Caki2 (cell line): ENCODE measurements at regions not wholly inside any gene's neighbourhood (a gene's known extent, or its start where the extent isn't known, plus 50 kb on each side); places are given as distances from the start of the nearest gene placed in this dataset.

Experiments
- DNase-seq: peaks from one replicate; pipeline ENCODE4 v3.0.0-alpha.2; 2015; ENCODE audit warnings: low read depth
- in situ Hi-C: cut with HindIII; loops from 2 replicates; pipeline ENCODE4 v1.10.0; 2016; ENCODE audit warnings: low sequenced_read_pairs, low pct_unique_long_range_greater_than_20kb, mixed read lengths

DNA sequence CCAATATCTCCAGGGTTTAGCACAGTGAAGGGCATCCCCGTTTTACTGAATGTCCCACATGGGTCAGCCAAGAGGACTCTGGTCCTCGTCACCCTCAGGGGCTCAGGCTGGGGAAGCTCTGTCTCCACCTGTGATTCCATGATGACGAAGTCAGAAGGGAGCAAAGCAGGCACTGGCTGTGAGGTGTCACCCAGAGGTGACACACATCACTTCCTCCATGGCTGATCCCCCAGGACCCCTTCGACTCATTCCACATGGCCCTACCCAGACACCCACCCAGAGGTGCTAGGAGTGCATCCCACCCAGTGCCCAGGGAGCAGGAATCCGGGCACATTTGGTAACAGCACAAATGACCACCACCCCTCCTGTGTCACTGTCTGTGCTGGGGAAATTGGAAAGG, 145.2 kb upstream of the VSTM2B start:
- in situ Hi-C loops = no loop called here
- no peak for DNase-seq

GRCh38 chr19:29381353-29382203, 144.2 kb upstream of the VSTM2B start:
- in situ Hi-C loops = no loop called here
- no peak for DNase-seq

DNA sequence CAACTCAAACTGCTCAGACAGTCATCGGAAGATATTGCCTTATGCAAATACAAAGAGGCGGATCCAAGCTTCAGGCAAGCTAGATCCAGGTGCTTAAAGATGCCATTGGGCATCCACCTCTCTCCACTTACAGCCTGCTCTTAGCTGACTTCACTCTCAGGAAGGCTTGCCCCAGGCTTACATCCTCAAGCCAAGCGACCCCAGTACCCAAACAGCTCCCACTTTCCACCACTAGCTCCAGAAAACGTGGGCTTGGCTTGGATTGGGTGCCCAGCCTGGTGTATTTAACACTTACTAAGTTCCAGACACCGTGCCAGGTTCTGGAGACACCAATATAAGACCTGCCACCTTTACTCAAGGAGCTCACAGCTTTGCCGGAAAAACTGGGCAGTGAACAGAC, 142.1 kb upstream of the VSTM2B start:
- DNase-seq = no peak
- in situ Hi-C loops = no loop called here

DNA sequence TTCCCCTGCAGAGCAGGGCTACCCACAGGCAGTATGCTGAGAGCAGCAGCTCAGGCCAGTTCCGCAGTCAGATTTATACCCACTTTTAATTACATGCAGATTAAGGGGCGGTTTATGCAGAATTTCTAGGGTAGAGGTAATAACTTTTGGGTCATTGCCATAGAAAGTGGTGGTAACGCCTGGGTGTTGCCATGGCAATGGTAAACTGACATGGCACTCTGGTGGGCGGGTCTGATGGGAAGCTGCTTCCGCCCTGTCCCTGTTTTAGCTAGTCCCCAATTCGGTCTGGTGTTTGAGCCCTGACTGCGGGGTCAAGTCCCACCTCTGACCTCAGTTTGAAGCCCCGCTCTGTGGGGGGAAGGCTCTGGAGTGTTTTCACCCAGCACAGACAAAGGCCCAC, 141.1 kb upstream of the VSTM2B start:
- in situ Hi-C loops = no loop called here
- no peak for DNase-seq

GRCh38 chr19:29385191-29385795, 140.5 kb upstream of the VSTM2B start:
- no peak for DNase-seq
- in situ Hi-C loops = no loop called here

DNA sequence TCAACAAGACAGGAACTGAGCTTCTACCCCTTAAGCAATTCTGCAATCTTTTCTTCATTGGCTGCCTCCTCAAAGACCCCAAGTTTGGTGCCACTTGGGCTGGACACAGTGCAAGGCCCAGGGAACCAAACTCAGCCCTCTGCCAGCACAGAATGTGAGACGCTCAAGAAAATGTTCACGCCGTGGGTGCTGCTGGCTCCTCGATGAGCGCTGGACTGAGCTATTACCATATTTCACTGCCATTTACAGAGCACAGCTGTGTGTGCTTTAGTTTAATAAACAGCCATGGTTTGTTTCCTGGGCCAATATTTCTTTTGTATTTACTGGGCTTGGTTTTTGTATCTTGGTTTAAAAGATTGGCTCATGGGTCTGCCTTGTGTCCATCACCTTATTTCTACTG, 138.8 kb upstream of the VSTM2B start:
- in situ Hi-C loops = no loop called here
- no peak for DNase-seq

DNA sequence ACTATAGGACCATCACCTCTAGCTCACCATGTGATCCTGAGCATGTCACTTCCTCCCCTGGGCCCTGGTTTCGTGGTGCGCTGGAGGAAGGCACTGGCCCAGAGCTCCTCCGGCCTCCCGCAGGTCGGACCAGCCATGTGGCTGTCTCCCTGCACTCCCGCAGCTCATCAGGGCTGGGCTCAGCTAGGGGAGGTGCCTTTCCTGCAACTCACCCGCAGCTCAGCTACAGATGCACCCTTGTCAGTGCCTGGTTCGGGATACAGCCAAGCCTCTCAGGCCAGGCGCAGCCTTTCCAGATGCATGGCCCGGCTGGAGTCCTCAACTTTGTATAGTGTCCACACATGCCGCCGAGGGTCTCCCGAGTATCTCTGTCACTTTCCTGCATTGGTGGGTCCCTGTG, 138.2 kb upstream of the VSTM2B start:
- DNase-seq = no peak
- in situ Hi-C loops = no loop called here

GRCh38 chr19:29389495-29389894, 136.3 kb upstream of the VSTM2B start:
- no peak for DNase-seq
- in situ Hi-C loops = no loop called here

- in situ Hi-C loops = no loop called here
- DNase-seq = no peak
Observed at GRCh38 chr19:29390742-29391141, 135.1 kb upstream of the VSTM2B start.

- in situ Hi-C loops = no loop called here
- no peak for DNase-seq
Observed at GRCh38 chr19:29393915-29394460, 131.8 kb upstream of the VSTM2B start.

GRCh38 chr19:29395111-29395733, 130.6 kb upstream of the VSTM2B start:
- DNase-seq = no peak
- in situ Hi-C loops = no loop called here

DNA sequence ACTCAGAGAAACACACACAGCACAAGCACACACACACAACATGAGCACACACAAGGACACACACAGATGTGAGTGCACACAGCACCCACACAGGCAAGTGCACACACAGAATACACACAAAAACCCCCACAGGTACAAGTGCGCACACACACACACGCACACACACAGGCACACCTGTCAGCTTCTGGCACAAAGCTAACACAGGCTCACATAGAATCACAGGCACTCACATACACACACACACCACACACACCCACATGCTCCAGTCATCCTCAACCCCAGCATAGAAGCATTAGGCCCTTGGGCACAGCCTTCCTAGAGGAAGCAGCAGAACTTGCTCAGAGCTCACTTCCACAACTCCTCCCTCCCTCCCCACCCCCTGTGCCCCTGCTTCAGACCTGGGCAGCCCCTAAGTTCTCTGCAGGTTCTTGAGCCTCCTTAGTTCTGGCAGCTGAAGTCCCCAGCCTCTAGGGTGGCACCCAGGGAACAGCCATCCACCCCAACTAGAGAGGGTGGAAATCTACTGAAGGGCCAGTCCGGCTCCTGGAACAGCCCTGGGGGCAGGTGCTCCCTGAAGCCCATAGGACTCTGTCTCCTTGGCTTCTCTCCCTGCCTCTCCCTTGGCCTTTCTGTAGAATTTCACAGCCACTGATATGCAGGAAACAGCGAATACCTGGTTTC, 129.9 kb upstream of the VSTM2B start:
- no peak for DNase-seq
- in situ Hi-C loops = no loop called here

DNA sequence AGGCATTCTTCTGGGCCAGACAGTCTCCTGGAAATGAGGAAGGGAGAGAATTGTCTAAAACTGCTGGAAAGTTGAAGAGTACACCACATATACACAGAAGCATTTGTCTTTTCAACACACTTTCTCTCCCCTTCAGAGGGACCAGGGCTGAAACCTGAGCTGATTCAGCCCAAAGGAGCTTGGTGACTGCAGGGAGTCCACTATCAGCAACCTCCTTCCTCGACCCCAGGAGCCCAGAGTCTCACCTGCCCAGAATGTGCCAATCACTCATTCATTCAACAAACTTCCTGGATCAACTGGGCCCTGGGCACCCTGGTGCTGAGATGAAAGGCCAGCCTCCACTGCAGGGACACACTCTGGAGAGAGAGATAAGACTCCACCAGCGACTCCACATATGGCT, 128.9 kb upstream of the VSTM2B start:
- in situ Hi-C loops = no loop called here
- no peak for DNase-seq

DNA sequence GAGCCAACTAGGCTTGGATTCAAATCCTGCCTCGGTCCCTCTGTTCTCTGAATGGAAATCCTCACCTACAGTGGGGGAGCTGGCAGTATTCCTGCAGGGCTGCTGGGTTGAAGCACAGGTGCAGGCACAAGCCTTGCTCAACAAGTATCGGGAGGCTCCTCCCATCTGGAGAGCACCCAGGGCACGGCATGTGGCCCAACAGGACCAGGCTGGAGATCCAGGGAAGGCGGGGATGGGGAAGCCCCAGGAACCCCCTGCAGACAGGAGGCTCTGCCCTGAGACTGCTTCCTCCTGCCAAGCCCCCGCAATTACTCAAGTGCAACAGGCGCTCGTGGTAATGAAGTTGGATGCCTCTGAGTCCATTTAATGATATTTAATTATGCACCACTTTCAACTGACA, 128.0 kb upstream of the VSTM2B start:
- in situ Hi-C loops = no loop called here

DNA sequence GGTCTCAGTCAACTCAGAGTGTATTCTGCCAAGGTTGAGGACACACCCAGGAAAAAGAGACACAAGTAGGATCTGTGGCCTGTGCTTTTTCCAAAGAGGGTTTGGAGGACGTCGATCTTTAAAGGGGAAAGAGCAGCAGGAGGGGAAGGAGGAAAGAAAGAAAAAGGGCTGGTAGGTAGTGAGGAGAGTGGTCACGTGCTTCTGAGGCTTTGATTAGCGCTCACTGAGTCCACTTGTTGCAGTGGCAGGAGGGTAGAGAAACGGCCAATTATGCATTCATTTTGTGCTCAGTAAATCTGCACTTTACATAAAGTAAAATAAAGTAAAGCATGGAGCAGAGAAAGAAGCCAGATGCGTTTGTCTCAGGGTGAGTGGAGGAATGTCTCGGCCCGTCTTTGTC, 126.0 kb upstream of the VSTM2B start:
- DNase-seq = no peak
- in situ Hi-C loops = no loop called here

More for the DNA sequence above, 128.0 kb upstream of the VSTM2B start:
- DNase-seq = no peak

DNA sequence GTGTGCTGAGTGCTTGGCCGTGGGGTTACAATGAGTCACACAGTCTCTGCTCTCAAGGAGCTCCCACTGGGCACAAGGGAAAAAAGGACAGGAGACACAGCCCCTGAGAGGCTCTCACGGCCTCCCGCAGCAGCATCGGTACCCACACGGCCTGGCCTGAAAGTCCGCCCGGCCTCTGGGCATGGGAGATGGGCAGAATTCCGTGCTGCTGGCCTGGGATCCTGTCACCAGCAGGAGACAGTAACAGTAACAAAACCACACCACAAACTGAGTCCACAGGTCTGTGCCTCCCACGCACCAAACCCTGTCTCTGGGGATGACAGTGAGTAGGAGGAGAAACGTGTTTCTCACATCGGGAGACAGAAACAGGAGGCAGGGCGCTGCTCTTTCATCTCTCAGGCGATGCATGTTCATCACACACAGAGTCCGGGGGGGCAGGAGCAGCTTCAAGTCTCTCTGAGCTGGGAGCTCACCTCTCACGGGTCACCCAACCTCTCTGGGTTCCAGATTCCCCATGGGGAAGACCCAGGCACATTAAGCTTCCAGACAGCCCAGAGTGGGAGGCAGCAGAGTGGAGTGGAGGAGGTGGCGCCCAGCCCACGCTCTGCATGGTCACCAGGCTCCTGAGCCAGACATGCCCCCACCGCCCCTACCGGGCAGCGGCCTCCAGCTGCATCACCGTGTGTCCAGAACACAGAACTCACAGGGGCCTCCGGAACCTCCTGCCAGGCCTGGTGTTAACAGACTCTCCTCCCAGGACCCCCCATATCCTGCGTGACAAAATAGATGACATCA, 124.7 kb upstream of the VSTM2B start:
- in situ Hi-C loops = no loop called here
- DNase-seq = no peak

DNA sequence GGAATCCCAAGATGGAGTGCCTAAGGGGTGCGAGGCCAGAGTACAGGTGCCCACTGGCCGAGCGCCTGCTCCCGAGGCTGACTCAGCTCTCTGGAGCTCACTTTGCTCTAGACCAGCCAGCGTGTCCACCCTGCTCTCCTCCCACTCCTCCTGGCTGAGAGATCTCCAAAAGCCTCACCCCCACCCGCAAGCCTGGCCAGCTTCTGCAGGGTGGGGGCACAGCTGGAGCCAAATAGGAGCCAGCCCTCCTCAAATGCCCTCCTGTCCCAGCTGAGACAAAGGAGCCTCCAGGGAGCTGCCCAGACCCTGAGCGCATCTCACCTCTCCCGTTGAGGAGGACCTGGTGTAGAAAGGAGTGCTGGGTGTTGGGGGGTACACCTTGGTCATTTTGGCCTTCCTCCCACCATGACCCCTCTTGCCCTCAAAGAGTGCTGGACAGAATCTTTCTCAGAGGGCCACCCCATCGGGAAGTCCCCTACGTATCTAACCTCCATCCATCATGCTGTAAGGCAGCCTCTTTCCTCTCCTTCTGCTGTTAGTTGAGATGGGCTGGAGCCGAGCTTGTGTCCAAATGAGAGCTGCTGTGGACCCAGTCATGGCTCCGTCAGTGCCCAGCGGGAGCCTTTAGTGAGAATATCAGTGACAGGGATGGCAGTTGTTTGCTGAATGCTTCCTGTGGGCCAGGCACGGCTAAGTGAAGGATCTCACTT, 123.9 kb upstream of the VSTM2B start:
- no peak for DNase-seq
- in situ Hi-C loops = no loop called here
